Bronchial epithelial cell (primary cell): ENCODE measurements at regions not wholly inside any gene's neighbourhood (a gene's known extent, or its start where the extent isn't known, plus 50 kb on each side); places are given as distances from the start of the nearest gene placed in this dataset.

Experiments
- DNase-seq: peaks from one replicate; pipeline ENCODE4 v3.0.0-alpha.2; 2010; ENCODE audit warnings: low read depth
- FAIRE-seq: peaks from 2 replicates; lab custom pipeline; 2011; peaks lifted over from hg19 to GRCh38; lab: Jason Lieb, UNC
- H3K27me3 ChIP-seq: 2 replicates; pipeline ENCODE4 v1.5.1; 2011; ENCODE audit warnings: low read length; ENCODE audit not compliant: control insufficient read depth, insufficient read depth
- H3K36me3 ChIP-seq: 2 replicates; pipeline ENCODE4 v1.5.1; 2011; ENCODE audit warnings: low read length; ENCODE audit not compliant: control insufficient read depth, insufficient read depth
- H3K4me3 ChIP-seq: 2 replicates; pipeline ENCODE4 v1.5.1; 2011; ENCODE audit warnings: mild to moderate bottlenecking, low read depth, low read length, control low read depth
- TF ChIP-seq, protein P1 (sequence below): IDR thresholded peaks from 2 replicates; pipeline ENCODE4 v1.5.1; 2011; ENCODE audit warnings: mild to moderate bottlenecking, moderate library complexity, low read length, control low read depth, inconsistent platforms; ENCODE audit not compliant: insufficient read depth, severe bottlenecking

GRCh38 chr20:11651647-11652046 is 266.0 kb upstream of the BTBD3 start:
- no peak overlapping the region for H3K4me3 ChIP-seq
- H3K36me3 ChIP-seq, result no peaks in the 10 kb centered on the region
- H3K27me3 ChIP-seq, result no peaks in the 10 kb centered on the region
- DNase-seq (no peak), FAIRE-seq (no peak)
- TF ChIP-seq, protein P1, sequence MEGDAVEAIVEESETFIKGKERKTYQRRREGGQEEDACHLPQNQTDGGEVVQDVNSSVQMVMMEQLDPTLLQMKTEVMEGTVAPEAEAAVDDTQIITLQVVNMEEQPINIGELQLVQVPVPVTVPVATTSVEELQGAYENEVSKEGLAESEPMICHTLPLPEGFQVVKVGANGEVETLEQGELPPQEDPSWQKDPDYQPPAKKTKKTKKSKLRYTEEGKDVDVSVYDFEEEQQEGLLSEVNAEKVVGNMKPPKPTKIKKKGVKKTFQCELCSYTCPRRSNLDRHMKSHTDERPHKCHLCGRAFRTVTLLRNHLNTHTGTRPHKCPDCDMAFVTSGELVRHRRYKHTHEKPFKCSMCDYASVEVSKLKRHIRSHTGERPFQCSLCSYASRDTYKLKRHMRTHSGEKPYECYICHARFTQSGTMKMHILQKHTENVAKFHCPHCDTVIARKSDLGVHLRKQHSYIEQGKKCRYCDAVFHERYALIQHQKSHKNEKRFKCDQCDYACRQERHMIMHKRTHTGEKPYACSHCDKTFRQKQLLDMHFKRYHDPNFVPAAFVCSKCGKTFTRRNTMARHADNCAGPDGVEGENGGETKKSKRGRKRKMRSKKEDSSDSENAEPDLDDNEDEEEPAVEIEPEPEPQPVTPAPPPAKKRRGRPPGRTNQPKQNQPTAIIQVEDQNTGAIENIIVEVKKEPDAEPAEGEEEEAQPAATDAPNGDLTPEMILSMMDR, result no peak

DNA sequence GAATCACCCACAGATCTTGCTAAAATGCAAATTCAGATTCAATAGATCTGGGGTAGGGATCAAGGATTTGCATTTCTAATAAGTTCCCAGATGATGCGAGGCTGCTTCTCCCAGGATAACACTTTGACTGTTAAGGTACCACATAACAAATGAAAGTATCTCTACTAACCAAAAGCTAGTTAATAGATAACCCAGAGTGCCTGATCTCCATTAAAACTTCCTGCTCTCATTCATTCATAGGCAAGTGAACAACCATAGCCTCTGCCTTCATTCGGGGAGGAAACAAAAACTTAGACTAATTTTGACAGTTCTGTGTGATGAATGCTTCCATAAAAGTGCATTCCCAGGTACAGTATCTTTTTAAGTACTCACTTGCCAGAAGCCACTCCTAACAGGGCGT is 265.6 kb upstream of the BTBD3 start:
- FAIRE-seq, result no peak
- Histone ChIP-seq H3K4me3 (no peak overlapping the region), H3K36me3 (no peaks in the 10 kb centered on the region), H3K27me3 (no peaks in the 10 kb centered on the region)
- no peak for DNase-seq
- TF ChIP-seq, protein P1, result no peak

GRCh38 chr20:11654766-11655165 is 262.9 kb upstream of the BTBD3 start:
- DNase-seq (no peak), FAIRE-seq (no peak)
- no peaks in the 10 kb centered on the region for H3K36me3 ChIP-seq
- TF ChIP-seq, protein P1, result no peak
- no peaks in the 10 kb centered on the region for H3K27me3 ChIP-seq
- no peak overlapping the region for H3K4me3 ChIP-seq

DNA sequence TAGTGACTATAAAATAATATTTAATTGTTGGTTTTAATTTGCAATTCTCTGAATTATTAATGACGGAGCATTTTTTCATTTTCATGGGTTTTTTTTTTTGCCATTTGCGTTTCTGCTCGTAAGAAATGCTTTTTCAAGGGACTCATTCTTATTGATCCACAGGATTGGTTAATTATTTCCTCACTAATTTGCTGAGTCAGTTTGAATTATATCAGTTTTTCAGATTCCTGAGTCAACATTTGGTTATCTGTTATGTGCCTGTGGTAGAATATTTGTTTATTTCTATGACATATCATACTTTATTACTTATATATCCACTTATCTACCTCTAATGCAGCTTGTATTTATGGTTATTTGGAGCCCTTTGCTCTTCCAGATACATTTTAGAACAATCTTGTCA is 257.0 kb upstream of the BTBD3 start:
- H3K27me3 ChIP-seq, result no peaks in the 10 kb centered on the region
- no peak overlapping the region for H3K4me3 ChIP-seq
- FAIRE-seq, result no peak
- DNase-seq, result no peak
- TF ChIP-seq, protein P1, result no peak
- H3K36me3 ChIP-seq, result no peaks in the 10 kb centered on the region

DNA sequence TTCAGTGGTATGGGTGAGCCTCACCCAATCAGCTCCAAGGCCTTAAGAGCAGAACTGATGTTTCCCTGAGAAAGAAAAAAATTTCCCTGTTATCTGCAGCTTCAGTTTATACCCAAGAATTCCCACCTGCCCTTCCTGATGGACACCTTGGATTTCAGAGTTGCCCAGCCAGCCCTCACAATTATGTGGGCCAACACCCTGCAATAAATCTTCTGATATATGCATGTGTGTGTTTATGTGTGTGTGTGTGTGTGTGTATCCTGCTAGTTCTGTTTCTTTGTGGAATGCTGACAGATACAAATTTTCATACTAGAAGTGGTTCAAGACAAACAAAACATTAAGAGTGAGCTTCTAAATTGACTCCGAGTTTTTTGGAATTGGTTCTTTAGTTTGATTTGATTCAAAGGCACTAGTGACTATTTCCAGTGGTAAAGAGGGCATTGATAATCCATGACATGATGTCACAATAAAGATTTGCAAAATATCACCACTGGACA is 246.6 kb upstream of the BTBD3 start:
- TF ChIP-seq, protein P1, result no peak
- H3K27me3 ChIP-seq, result no peaks in the 10 kb centered on the region
- DNase-seq (no peak), FAIRE-seq (no peak)
- no peak overlapping the region for H3K4me3 ChIP-seq
- H3K36me3 ChIP-seq, result no peaks in the 10 kb centered on the region

- no peaks in the 10 kb centered on the region for H3K27me3 ChIP-seq
Observed at GRCh38 chr20:11672959-11673358, 244.7 kb upstream of the BTBD3 start.

More at GRCh38 chr20:11672959-11673358, 244.7 kb upstream of the BTBD3 start:
- Histone ChIP-seq H3K4me3 (no peak overlapping the region), H3K36me3 (no peaks in the 10 kb centered on the region)
- no peak for DNase-seq
- no peak for FAIRE-seq
- TF ChIP-seq, protein P1, result no peak
